ENCODE measurements at regions not wholly inside any gene's neighbourhood (a gene's known extent, or its start where the extent isn't known, plus 50 kb on each side); places are given as distances from the start of the nearest gene placed in this dataset.

DNA sequence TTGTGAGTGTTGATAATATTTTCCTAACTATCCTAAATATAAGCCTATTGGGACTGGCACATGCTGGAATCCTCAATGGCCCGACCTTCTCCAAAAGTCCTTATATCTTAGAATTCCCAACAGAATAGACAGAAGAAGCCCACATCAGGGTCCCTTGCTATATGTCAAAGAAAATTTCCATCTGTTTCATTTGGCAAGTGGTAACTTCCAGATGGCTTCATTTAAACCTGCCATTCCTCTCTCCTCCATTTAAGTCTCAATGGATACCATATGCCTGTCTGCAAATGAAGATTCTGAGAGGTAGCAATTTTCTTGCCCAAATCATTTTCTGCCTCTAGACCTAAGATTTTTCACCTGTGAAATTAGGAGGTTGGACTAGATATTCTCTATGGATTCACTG is 73.1 kb upstream of the KCNA4 start:
- peak; percentile 26 for DNase-seq

DNA sequence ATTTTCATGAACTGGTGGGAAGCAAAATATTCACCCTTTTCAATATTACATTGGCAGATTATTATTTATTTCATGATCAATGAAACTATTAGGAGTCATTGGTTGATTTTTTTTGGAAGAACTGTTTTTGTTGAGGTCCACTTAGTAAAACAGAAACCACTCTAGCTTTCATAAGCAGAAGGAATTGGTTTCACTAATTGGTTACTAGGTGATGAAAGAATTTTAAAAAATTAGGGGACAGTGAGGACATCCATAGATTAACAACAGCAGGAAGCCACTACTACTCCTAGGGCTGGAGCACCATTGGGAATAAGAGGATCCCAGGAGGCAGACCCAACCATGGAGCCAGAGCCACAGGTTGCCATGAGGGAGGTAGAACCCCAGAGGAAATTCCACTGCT is 74.4 kb upstream of the KCNA4 start:
- DNase-seq, result no peak

DNA sequence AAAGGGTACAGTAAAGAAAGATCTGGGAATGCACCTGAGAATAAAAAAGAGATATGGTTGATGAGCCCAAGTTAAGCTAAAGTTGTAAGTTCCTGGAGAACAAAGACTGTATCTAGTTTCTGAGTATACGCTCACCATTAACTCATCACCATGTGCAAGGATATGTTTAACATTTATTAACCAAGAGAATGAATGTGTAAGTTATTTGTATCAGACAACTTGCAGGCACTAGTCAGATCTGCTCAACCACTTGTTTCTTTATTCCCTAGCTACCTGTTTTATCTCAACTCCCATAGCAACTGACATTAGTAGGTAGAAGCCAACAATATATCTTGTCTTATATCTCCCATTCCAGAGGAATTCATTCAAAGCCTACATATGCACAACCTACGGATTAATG is 74.9 kb upstream of the KCNA4 start:
- no peak for DNase-seq

- DNase-seq, result no peak
Measured at GRCh38 chr11:30092518-30092917, 75.7 kb upstream of the KCNA4 start.

GRCh38 chr11:30100495-30100894 is 83.7 kb upstream of the KCNA4 start:
- DNase-seq, result no peak

GRCh38 chr11:30106222-30107181 is 89.7 kb upstream of the KCNA4 start:
- DNase-seq, result no peak

GRCh38 chr11:30107899-30108298 is 91.1 kb upstream of the KCNA4 start:
- DNase-seq, result no peak

- DNase-seq, result no peak
Measured at GRCh38 chr11:30109774-30110173, 92.9 kb upstream of the KCNA4 start.

GRCh38 chr11:30110691-30111090 is 93.9 kb upstream of the KCNA4 start:
- DNase-seq, result no peak

DNA sequence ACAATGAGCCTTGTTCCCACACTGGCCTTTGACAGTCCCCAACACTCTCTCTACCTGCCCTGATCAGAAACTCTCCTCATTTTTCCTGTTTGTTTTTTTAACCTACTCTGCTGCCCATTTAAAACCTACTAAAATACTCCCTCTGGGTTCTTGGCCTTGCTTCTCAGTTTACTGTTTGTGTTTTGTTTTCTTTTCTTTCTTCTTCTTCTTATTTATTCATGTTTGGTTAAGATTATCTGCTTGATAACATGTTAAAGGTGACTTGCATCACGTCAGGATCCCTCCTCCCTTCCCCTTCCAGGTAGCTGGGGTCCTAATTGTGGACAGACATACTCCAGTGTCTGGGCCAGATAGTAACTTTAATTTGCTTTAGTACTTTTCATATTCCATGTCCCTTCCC is 95.0 kb upstream of the KCNA4 start:
- no peak for DNase-seq

GRCh38 chr11:30113326-30113898 is 96.6 kb upstream of the KCNA4 start:
- DNase-seq, result no peak

GRCh38 chr11:30116512-30116911 is 99.7 kb upstream of the KCNA4 start:
- DNase-seq, result peak; percentile 62

- DNase-seq, result no peak
Measured at GRCh38 chr11:30120045-30120589, 103.3 kb upstream of the KCNA4 start.

DNA sequence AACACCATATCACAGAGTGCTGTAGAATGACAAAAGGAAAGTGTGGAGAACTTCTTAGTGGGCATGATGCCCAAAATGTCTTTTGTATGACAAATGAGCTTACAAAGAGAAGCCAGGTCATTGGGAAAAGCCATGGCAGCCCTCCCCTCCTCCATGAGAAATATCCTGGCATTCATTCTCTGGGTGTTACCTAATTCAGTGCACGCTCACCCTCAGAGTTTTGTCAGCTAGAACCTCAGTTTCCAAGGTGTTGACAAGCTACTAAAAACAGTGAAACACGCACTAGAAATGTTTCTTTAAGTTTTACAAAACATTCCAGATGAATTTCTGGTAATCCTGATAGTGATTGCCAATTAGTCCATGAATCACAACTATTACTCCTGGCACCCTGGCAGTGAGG is 105.4 kb upstream of the FSHB start:
- DNase-seq, result no peak

DNA sequence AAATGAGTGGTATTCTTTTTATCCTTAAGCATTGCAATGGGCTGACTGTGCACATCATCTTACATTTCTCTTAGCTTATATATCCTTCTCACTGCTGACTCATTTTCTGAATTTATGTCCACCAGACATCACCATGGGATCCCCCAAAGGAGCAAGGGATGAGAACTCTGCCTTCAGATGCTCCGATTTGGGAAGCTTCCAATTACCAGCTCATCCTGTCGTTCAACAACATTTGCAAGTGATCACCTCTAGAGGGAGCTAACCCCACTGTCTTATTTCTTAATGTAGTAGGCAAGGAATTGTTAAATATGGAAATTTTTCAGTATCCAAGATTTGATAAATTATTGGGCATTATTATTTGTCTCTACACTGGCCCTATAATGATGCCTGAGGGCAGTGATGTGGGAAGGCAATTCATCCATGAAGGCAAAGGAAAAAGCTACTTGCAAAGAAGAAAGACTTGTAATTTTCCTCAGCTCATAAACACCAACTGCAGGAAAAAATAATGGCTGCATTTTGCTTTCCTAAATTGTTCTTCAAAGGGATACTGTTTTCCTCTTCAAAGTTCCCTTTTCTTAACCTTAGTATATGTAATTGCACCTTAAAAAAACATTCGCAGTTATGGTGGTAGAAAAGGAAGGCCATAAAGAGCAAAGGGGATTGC is 102.4 kb upstream of the FSHB start:
- peak; percentile 53 for DNase-seq

- no peak for DNase-seq
Measured at GRCh38 chr11:30131535-30131934, 99.3 kb upstream of the FSHB start.

DNA sequence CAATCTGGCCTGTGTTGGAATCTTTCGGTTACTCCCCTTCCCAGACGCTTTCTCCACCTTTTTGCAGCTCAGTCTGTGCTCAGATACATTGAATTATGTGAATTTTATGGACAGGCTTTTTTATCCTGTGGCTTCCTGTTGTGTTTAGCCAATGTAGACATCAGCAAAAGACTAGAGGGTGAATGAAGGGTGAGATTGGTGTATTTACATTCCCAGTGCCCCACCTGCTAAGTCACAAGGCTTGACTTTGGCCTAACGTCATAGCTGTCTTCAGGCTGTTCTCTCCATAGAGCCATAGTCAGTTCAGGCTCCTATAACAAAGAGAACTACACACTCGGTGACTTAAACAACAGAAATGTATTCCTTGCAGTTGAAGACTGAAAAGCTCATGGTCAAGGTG is 97.5 kb upstream of the FSHB start:
- DNase-seq, result no peak

- peak; percentile 85 for DNase-seq
Measured at GRCh38 chr11:30143098-30143705, 87.6 kb upstream of the FSHB start.

DNA sequence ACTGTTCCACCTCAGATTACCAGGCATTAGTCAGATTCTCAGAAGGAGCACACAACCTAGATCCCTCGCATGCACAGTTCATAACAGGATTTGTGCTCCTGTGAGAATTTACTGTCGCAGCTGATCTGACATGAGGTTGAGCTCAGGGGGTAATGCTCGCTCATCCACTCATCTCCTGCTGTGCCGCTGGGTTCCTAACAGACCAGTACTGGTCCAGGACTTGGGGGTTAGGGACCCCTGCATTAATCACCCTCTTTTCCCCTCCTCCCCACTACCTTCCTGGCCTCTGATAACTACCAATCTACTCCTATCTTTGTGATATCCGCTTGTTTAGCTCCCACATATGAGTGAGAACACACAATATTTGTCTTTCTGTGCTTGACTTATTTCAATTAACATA is 83.5 kb upstream of the FSHB start:
- DNase-seq, result no peak

DNA sequence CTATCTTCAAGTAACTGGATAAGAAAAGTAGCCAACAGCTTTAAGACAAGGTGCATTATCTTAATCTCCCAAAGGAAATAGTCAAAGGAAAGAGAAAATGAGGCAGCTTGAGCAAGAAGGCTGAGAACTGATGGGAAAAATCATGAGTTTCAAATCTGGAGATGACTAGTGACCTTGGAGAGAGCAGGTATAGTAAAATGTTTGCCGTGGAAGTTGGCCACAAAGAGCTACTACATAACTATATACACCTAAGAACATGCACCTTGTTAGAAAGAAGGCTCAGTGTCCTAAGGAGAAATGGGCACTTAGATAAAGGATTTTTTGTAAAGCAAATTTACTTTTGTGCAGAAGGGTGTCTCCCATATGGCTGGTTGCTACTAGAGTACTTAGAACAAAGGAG is 80.8 kb upstream of the FSHB start:
- DNase-seq, result no peak

GRCh38 chr11:30150425-30150824 is 80.4 kb upstream of the FSHB start:
- no peak for DNase-seq

DNA sequence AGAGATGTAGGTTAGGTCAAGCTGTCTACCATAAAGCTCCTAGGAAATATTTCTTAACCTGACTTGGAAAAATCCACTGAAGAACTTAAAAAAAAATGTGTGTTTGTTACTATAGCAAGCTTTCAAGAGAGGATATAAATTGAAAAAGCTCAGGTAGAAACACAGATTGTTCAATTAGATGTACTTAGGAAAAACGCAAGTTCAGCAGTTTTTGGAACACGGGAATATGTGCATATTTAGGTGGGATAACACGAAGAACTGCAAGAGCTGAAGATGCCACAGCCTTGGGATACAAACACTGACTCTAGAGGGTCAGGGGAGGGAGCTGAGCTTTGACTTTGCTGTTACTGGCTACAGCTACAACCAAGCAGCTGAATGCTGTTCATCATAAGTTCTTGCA is 77.8 kb upstream of the FSHB start:
- DNase-seq, result no peak

DNA sequence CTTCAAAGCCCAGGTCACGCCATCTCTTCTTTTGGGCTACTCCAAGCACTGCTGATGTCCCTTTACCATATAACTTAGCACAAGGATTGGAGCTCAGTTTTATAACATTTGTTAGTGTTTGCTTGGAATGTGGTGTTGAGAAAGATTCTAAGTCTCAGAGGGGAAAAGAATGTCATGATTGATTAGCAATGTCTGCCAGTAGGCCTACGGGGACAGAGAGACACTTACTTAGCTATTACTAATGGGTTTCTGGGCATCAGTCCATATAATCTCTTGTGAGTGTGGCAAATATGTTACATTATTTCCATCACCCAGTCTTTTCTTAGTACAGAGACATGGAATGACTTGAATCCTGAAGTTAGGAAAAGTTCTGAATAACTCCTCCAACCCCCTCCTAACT is 75.4 kb upstream of the FSHB start:
- peak; percentile 35 for DNase-seq
